GM12878 (cell line): ENCODE measurements at regions not wholly inside any gene's neighbourhood (a gene's known extent, or its start where the extent isn't known, plus 50 kb on each side); places are given as distances from the start of the nearest gene placed in this dataset.

Source experiments
- ATAC-seq: fragments of 200-7000 bp; cut with Tn5 transposase; 3 replicates; pipeline ENCODE4 v1.9.1; 2020; ENCODE audit warnings: mild to moderate bottlenecking, moderate library complexity
- BruUV-seq: library from RNA; stranded (reverse); fragments of 400-500 nt; replicated peaks from 2 replicates; lab custom pipeline; 2021; lab: Mats Ljungman, UMichigan
- CTCF ChIA-PET: fragments of 300-600 bp; sonication (Branson Sonifier 250); formaldehyde crosslinking; extraction: SDS; loops from one replicate; lab custom pipeline; 2021; ENCODE audit warnings: inconsistent platforms; lab: Yijun Ruan, JAX
- POLR2A ChIA-PET: fragments of 350-600 bp; formaldehyde crosslinking; extraction: SDS; loops from one replicate; lab custom pipeline; 2021; ENCODE audit warnings: inconsistent platforms; lab: Charles Lee
- RAD21 ChIA-PET: fragments of 300-600 bp; sonication (Branson Sonifier 250); formaldehyde crosslinking; loops from one replicate; lab custom pipeline; 2023; ENCODE audit warnings: antibody characterized with exemption; ENCODE audit not compliant: unreplicated experiment; lab: Charles Lee
- SMC1A ChIA-PET: fragments of 300-600 bp; sonication (Branson Sonifier 250); formaldehyde crosslinking; loops from one replicate; lab custom pipeline; 2023; ENCODE audit not compliant: unreplicated experiment, uncharacterized antibody; lab: Charles Lee
- DNase-seq: peaks from one replicate; pipeline ENCODE4 v3.0.0-alpha.2; 2011; ENCODE audit warnings: low read depth, low spot score
- FAIRE-seq: peaks from 3 replicates; lab custom pipeline; 2011; peaks lifted over from hg19 to GRCh38; lab: Jason Lieb, UNC
- H2AFZ ChIP-seq: 2 replicates; pipeline ENCODE4 v1.6.0; 2011; ENCODE audit warnings: low read depth, low read length, control low read depth; ENCODE audit not compliant: control insufficient read depth
- H3K27ac ChIP-seq: 2 replicates; pipeline ENCODE4 v1.5.1; 2011; ENCODE audit warnings: control low read depth; ENCODE audit not compliant: control insufficient read depth, insufficient read depth
- H3K27me3 ChIP-seq, 2 experiments: replicated peaks in 1 of 2; 2 replicates each; pipeline versions ENCODE4 v1.6.0 to v1.6.1; 2011; ENCODE audit warnings: low read length in 1 of 2; ENCODE audit not compliant: control insufficient read depth in 2 of 2, insufficient read depth in 2 of 2
- H3K36me3 ChIP-seq, 2 experiments: 2 replicates each; pipeline ENCODE4 v1.5.1; 2011; ENCODE audit warnings: low read length in 1 of 2; ENCODE audit not compliant: control insufficient read depth in 2 of 2, insufficient read depth in 2 of 2
- H3K4me1 ChIP-seq: 2 replicates; pipeline ENCODE4 v1.6.1; 2011; ENCODE audit warnings: mild to moderate bottlenecking, low read length, moderate library complexity, mixed read lengths; ENCODE audit not compliant: control insufficient read depth, insufficient read depth
- H3K4me2 ChIP-seq: 2 replicates; pipeline ENCODE4 v1.6.0; 2011; ENCODE audit warnings: control low read depth; ENCODE audit not compliant: control insufficient read depth, insufficient read depth
- H3K4me3 ChIP-seq: fragments of 200-600 bp; sonication (generic); 2 replicates; pipeline ENCODE4 v1.5.1; 2016
- H3K79me2 ChIP-seq: 2 replicates; pipeline ENCODE4 v1.6.0; 2011; ENCODE audit warnings: low read length; ENCODE audit not compliant: control insufficient read depth, insufficient read depth
- H3K9ac ChIP-seq: 2 replicates; pipeline ENCODE4 v1.8.0; 2011; ENCODE audit warnings: low read length, control low read depth, mixed read lengths; ENCODE audit not compliant: control insufficient read depth, insufficient read depth
- H3K9me3 ChIP-seq: replicated peaks from 3 replicates; pipeline ENCODE4 v1.5.1; 2011; ENCODE audit warnings: mild to moderate bottlenecking, low read length; ENCODE audit not compliant: control insufficient read depth, insufficient read depth
- H4K20me1 ChIP-seq: 2 replicates; pipeline ENCODE4 v1.6.0; 2011; ENCODE audit not compliant: control insufficient read depth, insufficient read depth
- LARP7 ChIP-seq: fragments of 450-650 bp; IDR thresholded peaks from 2 replicates; pipeline ENCODE4 v1.6.1; 2017; ENCODE audit warnings: mild to moderate bottlenecking
- MAX ChIP-seq: IDR thresholded peaks from 2 replicates; pipeline ENCODE4 v1.6.1; 2012; ENCODE audit warnings: low read depth, low read length, improper control_type of control experiment
- MEF2A ChIP-seq: IDR thresholded peaks from 2 replicates; pipeline ENCODE4 v1.6.1; 2011; ENCODE audit warnings: low read depth, mild to moderate bottlenecking, low read length, moderate library complexity; ENCODE audit not compliant: insufficient read depth
- MTA3 ChIP-seq: IDR thresholded peaks from 2 replicates; pipeline ENCODE4 v1.6.1; 2012; ENCODE audit warnings: low read length, inconsistent platforms, borderline replicate concordance
- NR2C2 ChIP-seq: IDR thresholded peaks from 2 replicates; pipeline ENCODE4 v1.6.1; 2011; ENCODE audit warnings: borderline replicate concordance, low read depth; ENCODE audit not compliant: control insufficient read depth, insufficient read length
- NRF1 ChIP-seq: conservative IDR thresholded peaks from 2 replicates; pipeline ENCODE4 v1.6.1; 2011; ENCODE audit warnings: mild to moderate bottlenecking, low read depth, low read length, improper control_type of control experiment
- RAD21 ChIP-seq: IDR thresholded peaks from 2 replicates; pipeline ENCODE4 v1.6.1; 2011; ENCODE audit warnings: mild to moderate bottlenecking, low read depth, low read length, moderate library complexity; ENCODE audit not compliant: insufficient read depth
- RAD51 ChIP-seq: fragments of 450-650 bp; IDR thresholded peaks from 2 replicates; pipeline ENCODE4 v1.6.1; 2016; ENCODE audit warnings: moderate library complexity, mild to moderate bottlenecking, inconsistent platforms
- SIX5 ChIP-seq: IDR thresholded peaks from 2 replicates; pipeline ENCODE4 v1.6.1; 2011; ENCODE audit warnings: mild to moderate bottlenecking, low read depth, low read length, moderate library complexity; ENCODE audit not compliant: severe bottlenecking
- WGBS: methylation state at CpG from one replicate; pipeline ENCODE4 v1.1.6; 2016; ENCODE audit warnings: low lambda C conversion rate; ENCODE audit not compliant: insufficient replicate concordance, insufficient coverage; ENCODE audit errors: missing lambda C conversion rate; 5-methylcytosine and 5-hydroxymethylcytosine counted together
- in situ Hi-C: fragments of 300-500 bp; cut with MboI; formaldehyde crosslinking; loops from 9 replicates; pipeline ENCODE4 v1.14.3; 2018; ENCODE audit warnings: mixed read lengths
- intact Hi-C: fragments of 100-400 bp; cut with micrococcal nuclease; formaldehyde crosslinking; loops from one replicate; pipeline ENCODE4 v1.14.2; 2022; ENCODE audit not compliant: unreplicated experiment

DNA sequence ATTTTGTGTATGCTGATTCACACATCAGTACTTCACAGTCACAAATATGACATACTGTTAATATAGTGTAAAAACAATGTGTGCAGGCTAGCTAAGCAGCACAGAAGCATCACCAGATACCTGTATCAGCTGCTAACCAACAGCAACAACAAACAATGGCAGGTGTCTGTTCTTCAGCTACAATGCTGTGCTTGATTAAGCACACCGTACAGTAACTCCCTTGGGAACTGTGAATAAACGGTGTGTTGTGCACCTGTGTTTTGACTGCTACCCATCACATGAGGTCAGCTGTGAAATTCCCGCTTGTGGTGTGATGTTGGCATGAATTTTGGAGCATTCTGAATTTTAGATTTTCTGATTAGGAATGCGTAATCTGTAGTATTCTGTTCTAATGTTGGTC is 379.7 kb upstream of the FAT1 start (continued):
- TF ChIP-seq MEF2A (no peak), NRF1 (no peak)

GRCh38 chr4:187108845-187109244 is 385.2 kb upstream of the FAT1 start:
- Histone ChIP-seq H4K20me1 (no peaks in the 10 kb centered on the region), H3K27ac (no peak overlapping the region), H3K4me1 (no peaks in the 10 kb centered on the region), H3K9ac (no peak overlapping the region), H3K27me3 (no peaks in the 10 kb centered on the region), H3K9me3 (no peaks in the 10 kb centered on the region; the same call in 2 of the 3 replicates), H2AFZ (no peak overlapping the region), H3K36me3 (no peaks in the 10 kb centered on the region), H3K4me2 (no peak overlapping the region), H3K79me2 (no peaks in the 10 kb centered on the region), H3K4me3 (no peak overlapping the region)
- in situ Hi-C loops (no loop called here), intact Hi-C loops (no loop called here)
- 35% methylated on average over 3 of the region's 3 CpGs for WGBS
- no peak for TF ChIP-seq NR2C2
- TF ChIP-seq RAD51 = no peak
- TF ChIP-seq LARP7 = no peak
- no peak for TF ChIP-seq MTA3
- TF ChIP-seq MAX = no peak
- no peak for TF ChIP-seq RAD21
- no peak for TF ChIP-seq SIX5
- ChIA-PET CTCF (interaction anchor here (1.1 kb wide), 1 partner anchor 302 kb away, joined by 3 read pairs; no protein-coding TSS in a partner anchor), POLR2A (no interaction called here), RAD21 (no interaction called here), SMC1A (no interaction called here)
- no peak for FAIRE-seq
- DNase-seq = no peak
- ATAC-seq = no peak
- no TSS peak for BruUV-seq
